KMS-11 (cell line): ENCODE measurements at regions not wholly inside any gene's neighbourhood (a gene's known extent, or its start where the extent isn't known, plus 50 kb on each side); places are given as distances from the start of the nearest gene placed in this dataset.

Experiments used
- H2AFZ ChIP-seq: fragments of 200-600 bp; sonication (generic); 2 replicates; pipeline ENCODE4 v1.6.1; 2016; ENCODE audit warnings: antibody characterized with exemption, mixed run types, low read depth
- H3K27ac ChIP-seq: fragments of 200-600 bp; sonication (generic); 2 replicates; pipeline ENCODE4 v1.6.1; 2016; ENCODE audit warnings: mild to moderate bottlenecking, mixed run types
- H3K27me3 ChIP-seq: fragments of 200-600 bp; sonication (generic); 2 replicates; pipeline ENCODE4 v1.6.1; 2017; ENCODE audit warnings: mild to moderate bottlenecking, low read depth, mixed run types, moderate library complexity; ENCODE audit not compliant: insufficient read depth
- H3K36me3 ChIP-seq: fragments of 200-600 bp; sonication (generic); 2 replicates; pipeline ENCODE4 v1.6.1; 2017; ENCODE audit warnings: mild to moderate bottlenecking, mixed run types; ENCODE audit not compliant: insufficient read depth
- H3K4me1 ChIP-seq: fragments of 200-600 bp; sonication (generic); 2 replicates; pipeline ENCODE4 v1.6.1; 2016; ENCODE audit warnings: mild to moderate bottlenecking, low read depth, mixed run types; ENCODE audit not compliant: poor library complexity, severe bottlenecking
- H3K4me2 ChIP-seq: fragments of 200-600 bp; sonication (generic); 2 replicates; pipeline ENCODE4 v1.7.0; 2016; ENCODE audit warnings: mild to moderate bottlenecking, mixed run types
- H3K4me3 ChIP-seq: fragments of 200-600 bp; sonication (generic); IDR thresholded peaks from 2 replicates; pipeline ENCODE4 v1.6.1; 2017; ENCODE audit warnings: low read depth, low read length, mixed read lengths; ENCODE audit not compliant: insufficient read depth
- H3K79me2 ChIP-seq: fragments of 200-600 bp; sonication (generic); 2 replicates; pipeline ENCODE4 v1.6.1; 2016; ENCODE audit warnings: low read depth, mixed run types; ENCODE audit not compliant: insufficient read depth
- H3K9ac ChIP-seq: fragments of 200-600 bp; sonication (generic); 2 replicates; pipeline ENCODE4 v1.6.1; 2016; ENCODE audit warnings: mild to moderate bottlenecking, mixed run types
- H4K20me1 ChIP-seq: fragments of 200-600 bp; sonication (generic); 2 replicates; pipeline ENCODE4 v1.6.1; 2016; ENCODE audit warnings: mild to moderate bottlenecking, mixed run types; ENCODE audit not compliant: insufficient read depth
- CTCF ChIP-seq: fragments of 200-600 bp; sonication (generic); conservative IDR thresholded peaks from 2 replicates; pipeline ENCODE4 v1.6.1; 2017; ENCODE audit warnings: low read depth, mild to moderate bottlenecking, antibody characterized with exemption, low read length, moderate library complexity, mixed read lengths

GRCh38 chr9:89751079-89751825 is 146.4 kb downstream of the GADD45G start:
- Histone ChIP-seq H2AFZ (no peak overlapping the region), H3K4me2 (no peak overlapping the region), H3K4me1 (peaks cover 93% of the 10 kb centered on the region), H3K27me3 (no peaks in the 10 kb centered on the region), H3K9ac (no peak overlapping the region), H3K79me2 (no peaks in the 10 kb centered on the region), H3K27ac (no peak overlapping the region), H3K4me3 (no peak overlapping the region), H4K20me1 (no peaks in the 10 kb centered on the region), H3K36me3 (no peaks in the 10 kb centered on the region)
- TF ChIP-seq CTCF: no peak

GRCh38 chr9:89752154-89752553 is 147.3 kb downstream of the GADD45G start:
- no peaks in the 10 kb centered on the region for H3K36me3 ChIP-seq
- H3K27me3 ChIP-seq: no peaks in the 10 kb centered on the region
- no peak overlapping the region for H3K27ac ChIP-seq
- no peak for TF ChIP-seq CTCF
- no peaks in the 10 kb centered on the region for H3K79me2 ChIP-seq
- H3K4me3 ChIP-seq: no peak overlapping the region
- no peak overlapping the region for H2AFZ ChIP-seq
- peaks cover 93% of the 10 kb centered on the region for H3K4me1 ChIP-seq
- no peak overlapping the region for H3K4me2 ChIP-seq
- no peaks in the 10 kb centered on the region for H4K20me1 ChIP-seq
- H3K9ac ChIP-seq: no peak overlapping the region

- peaks cover 92% of the 10 kb centered on the region for H3K4me1 ChIP-seq
- no peaks in the 10 kb centered on the region for H3K27me3 ChIP-seq
- H3K9ac ChIP-seq: peak overlapping the region; percentile 12; the same call in 1 of the 2 replicates
- peak overlapping the region; percentile 19 for H3K27ac ChIP-seq
- peak overlapping the region; percentile 22; the same call in 1 of the 2 replicates for H3K4me2 ChIP-seq
- H3K4me3 ChIP-seq: no peak overlapping the region
- peak overlapping the region; percentile 35; the same call in 1 of the 2 replicates for H2AFZ ChIP-seq
- H3K36me3 ChIP-seq: no peaks in the 10 kb centered on the region
- H3K79me2 ChIP-seq: no peaks in the 10 kb centered on the region
- TF ChIP-seq CTCF: no peak
- H4K20me1 ChIP-seq: no peaks in the 10 kb centered on the region
Measured at GRCh38 chr9:89753472-89754055, 148.8 kb downstream of the GADD45G start.

GRCh38 chr9:89754193-89754592 is 149.4 kb downstream of the GADD45G start:
- Histone ChIP-seq H3K4me2 (peak overlapping the region; percentile 22; the same call in 1 of the 2 replicates), H3K9ac (no peak overlapping the region), H3K4me3 (no peak overlapping the region), H3K36me3 (no peaks in the 10 kb centered on the region), H3K27me3 (no peaks in the 10 kb centered on the region), H3K79me2 (no peaks in the 10 kb centered on the region), H4K20me1 (no peaks in the 10 kb centered on the region), H3K4me1 (peaks cover 86% of the 10 kb centered on the region), H2AFZ (0 out of 2 replicates have a peak overlapping the region, but pooled peaks have one; percentile 35), H3K27ac (peak overlapping the region; percentile 19)
- TF ChIP-seq CTCF: no peak
